Loucy (cell line): ENCODE measurements at regions not wholly inside any gene's neighbourhood (a gene's known extent, or its start where the extent isn't known, plus 50 kb on each side); places are given as distances from the start of the nearest gene placed in this dataset.

Experiments
- EZH2phosphoT487 ChIP-seq: fragments of 200-600 bp; IDR thresholded peaks from 2 replicates; pipeline ENCODE4 v1.6.1; 2018; ENCODE audit warnings: antibody characterized with exemption, mild to moderate bottlenecking, moderate library complexity, borderline replicate concordance
- TF ChIP-seq, protein P1 (sequence below): fragments of 200-600 bp; sonication (generic); conservative IDR thresholded peaks from 2 replicates; pipeline ENCODE4 v1.5.1; 2014; ENCODE audit warnings: mild to moderate bottlenecking, antibody characterized with exemption, low read length

GRCh38 chr2:176562359-176563078 is 293.3 kb downstream of the MTX2 start:
- TF ChIP-seq, protein P1, sequence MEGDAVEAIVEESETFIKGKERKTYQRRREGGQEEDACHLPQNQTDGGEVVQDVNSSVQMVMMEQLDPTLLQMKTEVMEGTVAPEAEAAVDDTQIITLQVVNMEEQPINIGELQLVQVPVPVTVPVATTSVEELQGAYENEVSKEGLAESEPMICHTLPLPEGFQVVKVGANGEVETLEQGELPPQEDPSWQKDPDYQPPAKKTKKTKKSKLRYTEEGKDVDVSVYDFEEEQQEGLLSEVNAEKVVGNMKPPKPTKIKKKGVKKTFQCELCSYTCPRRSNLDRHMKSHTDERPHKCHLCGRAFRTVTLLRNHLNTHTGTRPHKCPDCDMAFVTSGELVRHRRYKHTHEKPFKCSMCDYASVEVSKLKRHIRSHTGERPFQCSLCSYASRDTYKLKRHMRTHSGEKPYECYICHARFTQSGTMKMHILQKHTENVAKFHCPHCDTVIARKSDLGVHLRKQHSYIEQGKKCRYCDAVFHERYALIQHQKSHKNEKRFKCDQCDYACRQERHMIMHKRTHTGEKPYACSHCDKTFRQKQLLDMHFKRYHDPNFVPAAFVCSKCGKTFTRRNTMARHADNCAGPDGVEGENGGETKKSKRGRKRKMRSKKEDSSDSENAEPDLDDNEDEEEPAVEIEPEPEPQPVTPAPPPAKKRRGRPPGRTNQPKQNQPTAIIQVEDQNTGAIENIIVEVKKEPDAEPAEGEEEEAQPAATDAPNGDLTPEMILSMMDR, result no peak
- TF ChIP-seq EZH2phosphoT487, result no peak
